H9 (cell line): ENCODE measurements at regions not wholly inside any gene's neighbourhood (a gene's known extent, or its start where the extent isn't known, plus 50 kb on each side); places are given as distances from the start of the nearest gene placed in this dataset.

Source experiments
- DNase-seq: peaks from one replicate; pipeline ENCODE4 v3.0.0-alpha.2; 2017
- H2AFZ ChIP-seq: one replicate; pipeline ENCODE4 v1.6.1; 2013; ENCODE audit warnings: mild to moderate bottlenecking, low read length, control low read depth, moderate library complexity
- H2AK5ac ChIP-seq: 2 replicates; pipeline ENCODE4 v1.6.1; 2013; ENCODE audit warnings: low read length, control low read depth, mixed read lengths; ENCODE audit not compliant: insufficient read length
- H2BK120ac ChIP-seq: one replicate; pipeline ENCODE4 v1.6.1; 2013; ENCODE audit warnings: low read depth, mild to moderate bottlenecking, low read length, control low read depth, inconsistent platforms; ENCODE audit not compliant: poor library complexity, severe bottlenecking
- H2BK12ac ChIP-seq: 2 replicates; pipeline ENCODE4 v1.6.1; 2013; ENCODE audit warnings: low read length, control low read depth, mixed read lengths, low read depth; ENCODE audit not compliant: insufficient read length
- H2BK15ac ChIP-seq: 2 replicates; pipeline ENCODE4 v1.6.1; 2013; ENCODE audit warnings: low read depth, low read length, control low read depth
- H2BK20ac ChIP-seq: one replicate; pipeline ENCODE4 v1.6.1; 2013; ENCODE audit warnings: low read depth, mild to moderate bottlenecking, low read length, control low read depth, inconsistent platforms; ENCODE audit not compliant: poor library complexity, severe bottlenecking
- H2BK5ac ChIP-seq: 2 replicates; pipeline ENCODE4 v1.6.1; 2013; ENCODE audit warnings: low read length, control low read depth, mixed read lengths; ENCODE audit not compliant: insufficient read length
- H3K14ac ChIP-seq: 2 replicates; pipeline ENCODE4 v1.6.1; 2013; ENCODE audit warnings: low read length, control low read depth; ENCODE audit not compliant: insufficient read depth
- H3K18ac ChIP-seq: 2 replicates; pipeline ENCODE4 v1.6.1; 2013; ENCODE audit warnings: low read depth, mild to moderate bottlenecking, mixed read lengths, low read length, control low read depth; ENCODE audit not compliant: insufficient read length
- H3K23ac ChIP-seq: 2 replicates; pipeline ENCODE4 v1.6.1; 2013; ENCODE audit warnings: low read length, control low read depth, mixed read lengths, low read depth; ENCODE audit not compliant: insufficient read length
- H3K23me2 ChIP-seq: 2 replicates; pipeline ENCODE4 v1.6.1; 2013; ENCODE audit warnings: low read depth, mild to moderate bottlenecking, mixed read lengths, low read length, control low read depth; ENCODE audit not compliant: insufficient read length, poor library complexity, severe bottlenecking
- H3K27ac ChIP-seq: 2 replicates; pipeline ENCODE4 v1.5.1; 2013; ENCODE audit warnings: low read length, control low read depth, mixed read lengths, low read depth; ENCODE audit not compliant: insufficient read length
- H3K27me3 ChIP-seq: 2 replicates; pipeline ENCODE4 v1.6.1; 2013; ENCODE audit warnings: low read length, control low read depth, inconsistent platforms; ENCODE audit not compliant: insufficient read depth
- H3K4ac ChIP-seq: 2 replicates; pipeline ENCODE4 v1.6.1; 2013; ENCODE audit warnings: low read depth, mild to moderate bottlenecking, control low read depth, inconsistent platforms, low read length, moderate library complexity
- H3K4me1 ChIP-seq: 2 replicates; pipeline ENCODE4 v1.6.1; 2013; ENCODE audit warnings: low read length, control low read depth, inconsistent platforms; ENCODE audit not compliant: insufficient read depth
- H3K4me2 ChIP-seq: 2 replicates; pipeline ENCODE4 v1.6.1; 2013; ENCODE audit warnings: low read length, control low read depth, mixed read lengths; ENCODE audit not compliant: insufficient read length, insufficient read depth
- H3K56ac ChIP-seq: 2 replicates; pipeline ENCODE4 v1.6.1; 2013; ENCODE audit warnings: low read depth, mild to moderate bottlenecking, mixed read lengths, low read length, control low read depth; ENCODE audit not compliant: insufficient read length
- H3K79me1 ChIP-seq: 2 replicates; pipeline ENCODE4 v1.6.1; 2013; ENCODE audit warnings: low read depth, mild to moderate bottlenecking, moderate library complexity, low read length, control low read depth, inconsistent platforms; ENCODE audit not compliant: insufficient read depth, poor library complexity, severe bottlenecking
- H3K79me2 ChIP-seq: 2 replicates; pipeline ENCODE4 v1.6.1; 2013; ENCODE audit warnings: low read length, control low read depth, inconsistent platforms; ENCODE audit not compliant: insufficient read depth
- H3K9ac ChIP-seq: 2 replicates; pipeline ENCODE4 v1.6.1; 2013; ENCODE audit warnings: low read length, control low read depth, mixed read lengths; ENCODE audit not compliant: insufficient read length; ENCODE audit errors: extremely low read depth
- H3K9me3 ChIP-seq: one replicate; pipeline ENCODE4 v1.6.1; 2013; ENCODE audit warnings: low read depth, low read length, inconsistent platforms; ENCODE audit not compliant: control insufficient read depth
- H3T11ph ChIP-seq: one replicate; pipeline ENCODE4 v1.6.1; 2013; ENCODE audit warnings: mild to moderate bottlenecking, low read length, control low read depth, inconsistent platforms
- H4K20me1 ChIP-seq: one replicate; pipeline ENCODE4 v1.6.1; 2013; ENCODE audit not compliant: control insufficient read depth, insufficient read length, insufficient read depth
- H4K5ac ChIP-seq: 2 replicates; pipeline ENCODE4 v1.6.1; 2013; ENCODE audit warnings: low read depth, mild to moderate bottlenecking, mixed read lengths, low read length, control low read depth; ENCODE audit not compliant: insufficient read length
- H4K8ac ChIP-seq: replicated peaks from 2 replicates; pipeline ENCODE4 v1.6.1; 2013; ENCODE audit warnings: low read length, control low read depth, mixed read lengths, low read depth; ENCODE audit not compliant: insufficient read length
- H4K91ac ChIP-seq: 2 replicates; pipeline ENCODE4 v1.6.1; 2013; ENCODE audit warnings: low read depth, mild to moderate bottlenecking, moderate library complexity, mixed read lengths, low read length, control low read depth; ENCODE audit not compliant: insufficient read length
- H3K27ac Mint-ChIP-seq, 3 experiments: 2 replicates in 2 of 3; 3 replicates in 1 of 3; pipeline ENCODE4 v1.8.0; 2020 to 2021; ENCODE audit warnings: mixed read lengths in 3 of 3, mild to moderate bottlenecking in 1 of 3, moderate library complexity in 1 of 3
- H3K27me3 Mint-ChIP-seq: 2 replicates; pipeline ENCODE4 v1.8.0; 2021; ENCODE audit warnings: low read depth, mild to moderate bottlenecking, moderate library complexity, mixed read lengths
- H3K36me3 Mint-ChIP-seq, 3 experiments: 2 replicates in 2 of 3; 3 replicates in 1 of 3; pipeline ENCODE4 v1.8.0; 2020 to 2021; ENCODE audit warnings: low read depth in 3 of 3, mixed read lengths in 3 of 3; ENCODE audit not compliant: insufficient read depth in 1 of 3
- H3K4me1 Mint-ChIP-seq, 2 experiments: 2 replicates each; pipeline ENCODE4 v1.8.0; 2020; ENCODE audit warnings: mixed read lengths in 2 of 2
- H3K4me3 Mint-ChIP-seq, 2 experiments: 2 replicates in 1 of 2; 3 replicates in 1 of 2; pipeline ENCODE4 v1.8.0; 2020 to 2021; ENCODE audit warnings: mild to moderate bottlenecking in 2 of 2, mixed read lengths in 2 of 2, moderate library complexity in 1 of 2
- H3K9me3 Mint-ChIP-seq, 2 experiments: 2 replicates in 1 of 2; 3 replicates in 1 of 2; pipeline ENCODE4 v1.8.0; 2020; ENCODE audit warnings: mild to moderate bottlenecking in 2 of 2, mixed read lengths in 2 of 2, moderate library complexity in 1 of 2
- CTCF ChIP-seq: fragments of 200-600 bp; sonication (generic); conservative IDR thresholded peaks from 3 replicates; pipeline ENCODE4 v1.8.0; 2021; ENCODE audit warnings: antibody characterized with exemption, mild to moderate bottlenecking
- WGBS: extraction: QIAGEN DNeasy Blood & Tissue Kit; methylation state at CpG from one replicate; pipeline ENCODE4 v1.1.7; 2013; ENCODE audit warnings: missing lambda C conversion rate, low lambda C conversion rate, mixed read lengths; ENCODE audit not compliant: insufficient read length; ENCODE audit errors: extremely low coverage; 5-methylcytosine and 5-hydroxymethylcytosine counted together

- Histone ChIP-seq H3K4me1 (no peaks in the 10 kb centered on the region), H3K4ac (no peak overlapping the region), H4K20me1 (no peaks in the 10 kb centered on the region), H3K23me2 (no peaks in the 10 kb centered on the region), H3K79me1 (no peaks in the 10 kb centered on the region), H2BK12ac (no peak overlapping the region), H2BK120ac (no peak overlapping the region), H3K9me3 (no peaks in the 10 kb centered on the region), H3K14ac (no peak overlapping the region), H4K5ac (no peak overlapping the region), H3K4me2 (no peak overlapping the region), H3K18ac (no peak overlapping the region), H2BK15ac (no peak overlapping the region), H3K27me3 (no peaks in the 10 kb centered on the region), H4K8ac (no peak overlapping the region), H4K91ac (no peak overlapping the region), H3K9ac (no peak overlapping the region), H2AFZ (no peak overlapping the region), H3K23ac (no peak overlapping the region), H2AK5ac (no peak overlapping the region), H2BK20ac (no peak overlapping the region), H2BK5ac (no peak overlapping the region), H3K27ac (no peak overlapping the region), H3T11ph (no peak overlapping the region), H3K56ac (no peak overlapping the region), H3K79me2 (no peaks in the 10 kb centered on the region)
- no peak overlapping the region for H3K4me3 Mint-ChIP-seq
- WGBS: no CpG with 5 or more reads among the region's 2 CpGs
- H3K9me3 Mint-ChIP-seq: peaks cover 13 to 20% of the 10 kb centered on the region in 2 experiments; a peak in 3 of 5 replicates
- no peaks in the 10 kb centered on the region for H3K4me1 Mint-ChIP-seq
- H3K27ac Mint-ChIP-seq: no peak overlapping the region
- no peaks in the 10 kb centered on the region for H3K27me3 Mint-ChIP-seq
- peaks cover 3 to 7% (median 5%) of the 10 kb centered on the region in 3 experiments; a peak in 4 of 7 replicates for H3K36me3 Mint-ChIP-seq
- no peak for TF ChIP-seq CTCF
- DNase-seq: no peak
Observed at GRCh38 chr5:14977058-14977685, 105.6 kb upstream of the ANKH start.
